ENCODE measurements at regions not wholly inside any gene's neighbourhood (a gene's known extent, or its start where the extent isn't known, plus 50 kb on each side); places are given as distances from the start of the nearest gene placed in this dataset.

DNA sequence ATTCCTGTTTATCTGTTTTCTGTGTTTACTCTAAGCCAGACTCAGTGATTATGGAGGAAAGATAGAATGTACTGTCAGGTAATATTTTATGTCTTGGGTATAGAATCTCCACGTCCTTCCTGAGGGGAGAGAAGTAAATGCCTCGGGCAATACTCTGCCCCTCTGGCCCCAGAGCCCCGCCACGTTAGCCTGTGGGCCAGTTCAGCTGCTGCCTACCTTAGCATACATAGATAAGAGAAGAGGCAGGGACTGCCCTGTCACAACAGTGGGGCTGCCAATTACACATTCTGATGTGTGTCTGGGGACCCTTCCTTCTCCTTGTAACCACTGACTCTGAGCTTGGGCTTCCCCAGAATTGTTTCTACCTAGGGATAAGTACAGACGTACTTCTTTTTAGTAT, 347.7 kb upstream of the ATP11B start:
- H3K27me3 ChIP-seq (replicated peaks; ENCODE audit: control insufficient read depth, insufficient read depth, low read length): no peaks in the 10 kb centered on the region
- no peak overlapping the region for H3K4me3 ChIP-seq (replicated peaks; ENCODE audit: low read depth, low read length)
- no peak for DNase-seq (ENCODE audit: extremely low read depth, insufficient read length)
- H3K36me3 ChIP-seq (ENCODE audit: control insufficient read depth, insufficient read depth, low read length): no peaks in the 10 kb centered on the region
- TF ChIP-seq, protein P1, sequence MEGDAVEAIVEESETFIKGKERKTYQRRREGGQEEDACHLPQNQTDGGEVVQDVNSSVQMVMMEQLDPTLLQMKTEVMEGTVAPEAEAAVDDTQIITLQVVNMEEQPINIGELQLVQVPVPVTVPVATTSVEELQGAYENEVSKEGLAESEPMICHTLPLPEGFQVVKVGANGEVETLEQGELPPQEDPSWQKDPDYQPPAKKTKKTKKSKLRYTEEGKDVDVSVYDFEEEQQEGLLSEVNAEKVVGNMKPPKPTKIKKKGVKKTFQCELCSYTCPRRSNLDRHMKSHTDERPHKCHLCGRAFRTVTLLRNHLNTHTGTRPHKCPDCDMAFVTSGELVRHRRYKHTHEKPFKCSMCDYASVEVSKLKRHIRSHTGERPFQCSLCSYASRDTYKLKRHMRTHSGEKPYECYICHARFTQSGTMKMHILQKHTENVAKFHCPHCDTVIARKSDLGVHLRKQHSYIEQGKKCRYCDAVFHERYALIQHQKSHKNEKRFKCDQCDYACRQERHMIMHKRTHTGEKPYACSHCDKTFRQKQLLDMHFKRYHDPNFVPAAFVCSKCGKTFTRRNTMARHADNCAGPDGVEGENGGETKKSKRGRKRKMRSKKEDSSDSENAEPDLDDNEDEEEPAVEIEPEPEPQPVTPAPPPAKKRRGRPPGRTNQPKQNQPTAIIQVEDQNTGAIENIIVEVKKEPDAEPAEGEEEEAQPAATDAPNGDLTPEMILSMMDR (IDR thresholded peaks at IDR 0.05; ENCODE audit: insufficient read depth, low read length, poor library complexity, severe bottlenecking): no peak

DNA sequence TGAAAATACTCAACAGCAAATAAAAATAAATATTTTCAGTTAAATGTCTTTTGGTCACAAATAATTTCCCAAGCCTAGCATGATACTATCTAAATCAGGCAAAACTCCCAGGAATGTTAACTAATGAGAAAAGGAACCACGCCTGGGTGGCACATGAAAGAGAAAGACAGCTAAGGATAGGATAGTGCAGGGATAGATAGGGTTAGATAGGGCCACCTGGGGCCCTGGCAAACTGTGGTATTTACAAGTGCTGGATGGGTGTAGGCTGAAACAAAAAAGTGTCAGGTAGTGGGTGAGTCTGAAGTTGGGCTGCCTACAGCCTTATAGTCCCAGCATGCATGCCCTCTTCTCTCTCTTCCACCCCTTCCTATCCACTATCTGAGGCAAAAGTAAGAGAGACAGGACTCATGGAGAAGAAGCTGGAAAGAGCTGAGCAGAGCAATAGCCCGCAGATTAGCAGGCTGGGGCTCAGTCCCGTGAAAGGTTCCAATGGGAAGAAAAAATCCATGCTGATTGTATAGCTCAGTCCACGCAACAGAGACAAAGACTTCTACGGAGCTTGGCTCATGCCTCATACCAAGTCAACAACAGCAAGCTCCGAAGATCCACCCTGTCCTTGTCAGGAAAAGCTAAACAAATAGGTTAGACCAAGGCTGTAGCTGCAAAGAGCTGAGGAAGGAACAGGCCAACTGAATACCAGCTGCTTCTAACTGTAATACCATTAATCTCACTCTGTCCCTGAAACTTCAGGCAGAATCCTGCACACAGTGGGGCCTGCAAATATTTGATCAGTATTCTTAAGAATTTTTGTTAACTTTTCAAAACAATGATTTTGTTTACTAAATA, 342.1 kb upstream of the ATP11B start:
- DNase-seq (ENCODE audit: extremely low read depth, insufficient read length): no peak
- TF ChIP-seq, protein P1 (IDR thresholded peaks at IDR 0.05; ENCODE audit: insufficient read depth, low read length, poor library complexity, severe bottlenecking): no peak
- no peaks in the 10 kb centered on the region for H3K27me3 ChIP-seq (replicated peaks; ENCODE audit: control insufficient read depth, insufficient read depth, low read length)

DNA sequence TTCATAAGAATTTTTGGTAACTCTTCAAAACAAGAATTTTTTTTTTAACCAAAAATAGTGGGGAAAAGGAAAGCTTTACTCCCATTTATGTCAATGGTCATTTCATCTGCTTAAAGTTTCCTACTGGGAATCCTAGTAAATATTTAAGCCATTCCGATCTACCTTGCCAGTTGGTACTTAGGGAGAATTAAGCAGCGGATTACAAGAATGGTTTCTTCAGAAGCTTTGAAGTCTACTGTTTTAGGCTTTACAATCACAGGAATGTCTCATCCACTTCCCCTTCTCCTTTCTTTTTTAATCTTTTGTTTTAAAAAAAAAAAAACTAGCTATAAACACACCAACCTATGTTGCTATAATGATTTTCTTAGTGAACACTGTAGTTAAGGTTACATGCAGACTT, 341.4 kb upstream of the ATP11B start:
- Histone ChIP-seq H3K4me3 (replicated peaks; ENCODE audit: low read depth, low read length) (no peak overlapping the region), H3K36me3 (ENCODE audit: control insufficient read depth, insufficient read depth, low read length) (no peaks in the 10 kb centered on the region), H3K27me3 (replicated peaks; ENCODE audit: control insufficient read depth, insufficient read depth, low read length) (no peaks in the 10 kb centered on the region)
- DNase-seq (ENCODE audit: extremely low read depth, insufficient read length): no peak
- TF ChIP-seq, protein P1 (IDR thresholded peaks at IDR 0.05; ENCODE audit: insufficient read depth, low read length, poor library complexity, severe bottlenecking): no peak

More for the DNA sequence above, 342.1 kb upstream of the ATP11B start:
- H3K36me3 ChIP-seq (ENCODE audit: control insufficient read depth, insufficient read depth, low read length): no peaks in the 10 kb centered on the region
- H3K4me3 ChIP-seq (replicated peaks; ENCODE audit: low read depth, low read length): no peak overlapping the region

DNA sequence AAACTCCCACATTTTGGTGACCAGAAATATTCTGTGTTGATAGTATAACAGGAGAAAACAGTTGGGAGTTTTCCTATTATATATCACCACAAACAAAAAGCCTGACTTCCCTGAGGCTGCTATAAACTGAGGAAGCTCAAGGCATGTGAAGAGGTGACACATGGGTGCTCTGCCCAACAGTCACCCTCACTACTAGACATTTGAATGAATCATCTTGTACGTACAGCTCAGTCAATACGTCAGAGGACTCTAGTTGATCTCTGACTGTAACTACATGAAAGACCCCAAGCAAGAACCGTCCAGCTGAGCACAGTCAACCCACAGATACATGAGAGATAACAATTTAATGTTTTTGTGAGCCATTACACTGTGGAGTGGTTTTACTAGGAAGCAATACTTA, 338.3 kb upstream of the ATP11B start:
- no peak for DNase-seq (ENCODE audit: extremely low read depth, insufficient read length)
- TF ChIP-seq, protein P1 (IDR thresholded peaks at IDR 0.05; ENCODE audit: insufficient read depth, low read length, poor library complexity, severe bottlenecking): no peak
- H3K36me3 ChIP-seq (ENCODE audit: control insufficient read depth, insufficient read depth, low read length): no peaks in the 10 kb centered on the region

DNA sequence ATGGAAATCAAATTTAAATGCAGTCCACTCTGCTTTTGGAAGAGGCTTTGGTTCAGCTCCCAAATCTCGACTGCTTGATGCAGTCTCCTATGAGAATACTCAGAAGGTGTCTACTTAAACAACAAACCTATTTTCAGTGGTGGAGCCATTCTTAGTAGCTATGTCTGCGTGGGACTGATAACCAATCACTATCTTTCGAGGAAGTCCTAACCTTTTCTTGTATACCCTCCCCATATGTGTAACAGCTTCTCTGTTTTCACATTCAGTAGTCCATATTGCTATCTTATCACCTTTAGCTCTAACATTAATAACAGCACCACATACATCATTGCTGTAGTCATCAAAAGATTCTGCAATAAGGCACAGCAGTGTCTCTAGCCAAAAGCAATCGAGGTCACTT, 333.0 kb upstream of the ATP11B start:
- Histone ChIP-seq H3K36me3 (ENCODE audit: control insufficient read depth, insufficient read depth, low read length) (no peaks in the 10 kb centered on the region), H3K27me3 (replicated peaks; ENCODE audit: control insufficient read depth, insufficient read depth, low read length) (no peaks in the 10 kb centered on the region), H3K4me3 (replicated peaks; ENCODE audit: low read depth, low read length) (no peak overlapping the region)
- no peak for DNase-seq (ENCODE audit: extremely low read depth, insufficient read length)
- TF ChIP-seq, protein P1 (IDR thresholded peaks at IDR 0.05; ENCODE audit: insufficient read depth, low read length, poor library complexity, severe bottlenecking): no peak

More for the DNA sequence above, 338.3 kb upstream of the ATP11B start:
- H3K4me3 ChIP-seq (replicated peaks; ENCODE audit: low read depth, low read length): no peak overlapping the region
- no peaks in the 10 kb centered on the region for H3K27me3 ChIP-seq (replicated peaks; ENCODE audit: control insufficient read depth, insufficient read depth, low read length)
